ENCODE measurements at regions not wholly inside any gene's neighbourhood (a gene's known extent, or its start where the extent isn't known, plus 50 kb on each side); places are given as distances from the start of the nearest gene placed in this dataset.
A peak's percentile ranks its signal among the peaks of the same experiment; 100 is the strongest.

DNA sequence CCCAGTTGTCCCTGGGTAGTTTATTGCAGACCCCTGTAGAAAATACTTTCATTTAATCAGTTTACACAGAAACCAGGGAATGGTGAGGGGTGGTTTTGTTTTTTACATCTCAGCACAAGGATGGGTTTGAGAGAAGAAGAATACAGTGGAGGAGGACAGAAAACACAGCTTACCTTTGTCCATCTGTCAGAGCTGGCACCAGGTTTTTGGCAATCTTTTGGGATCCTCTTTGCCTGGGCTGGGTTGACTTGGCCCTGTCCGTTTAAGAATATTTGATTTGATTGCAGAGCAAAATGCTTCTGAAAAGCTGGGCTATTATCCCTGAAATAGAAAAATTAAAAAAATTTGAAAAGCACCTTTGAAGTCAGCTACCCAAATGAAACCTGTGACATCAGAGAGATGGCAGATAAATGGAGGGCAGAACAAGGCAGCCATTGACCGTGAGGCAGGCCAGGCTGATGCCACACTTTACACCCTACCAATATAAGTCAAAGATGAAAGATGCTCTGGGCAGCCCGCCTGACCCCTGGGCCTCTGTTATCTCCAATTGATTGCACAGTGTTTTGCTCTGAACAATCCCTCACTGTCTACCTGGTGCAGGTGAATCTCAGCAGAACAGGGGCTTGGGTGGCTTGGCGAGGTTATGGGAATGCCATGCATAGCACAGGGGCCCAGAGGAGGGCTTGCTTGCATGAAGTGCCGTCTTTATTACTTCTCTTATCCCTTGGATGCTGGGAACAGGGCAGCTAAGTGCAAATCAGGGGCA, 218.8 kb downstream of the LMX1A start:
- H3K9me3 ChIP-seq: no peaks in the 10 kb centered on the region
- H3K27ac ChIP-seq: no peak overlapping the region
- no peak for TF ChIP-seq EP300 (IDR thresholded peaks at IDR 0.05)
- no peak for TF ChIP-seq POLR2AphosphoS5 (IDR thresholded peaks at IDR 0.05)
- TF ChIP-seq POLR2A (IDR thresholded peaks at IDR 0.05): no peak
- TF ChIP-seq, protein P1, sequence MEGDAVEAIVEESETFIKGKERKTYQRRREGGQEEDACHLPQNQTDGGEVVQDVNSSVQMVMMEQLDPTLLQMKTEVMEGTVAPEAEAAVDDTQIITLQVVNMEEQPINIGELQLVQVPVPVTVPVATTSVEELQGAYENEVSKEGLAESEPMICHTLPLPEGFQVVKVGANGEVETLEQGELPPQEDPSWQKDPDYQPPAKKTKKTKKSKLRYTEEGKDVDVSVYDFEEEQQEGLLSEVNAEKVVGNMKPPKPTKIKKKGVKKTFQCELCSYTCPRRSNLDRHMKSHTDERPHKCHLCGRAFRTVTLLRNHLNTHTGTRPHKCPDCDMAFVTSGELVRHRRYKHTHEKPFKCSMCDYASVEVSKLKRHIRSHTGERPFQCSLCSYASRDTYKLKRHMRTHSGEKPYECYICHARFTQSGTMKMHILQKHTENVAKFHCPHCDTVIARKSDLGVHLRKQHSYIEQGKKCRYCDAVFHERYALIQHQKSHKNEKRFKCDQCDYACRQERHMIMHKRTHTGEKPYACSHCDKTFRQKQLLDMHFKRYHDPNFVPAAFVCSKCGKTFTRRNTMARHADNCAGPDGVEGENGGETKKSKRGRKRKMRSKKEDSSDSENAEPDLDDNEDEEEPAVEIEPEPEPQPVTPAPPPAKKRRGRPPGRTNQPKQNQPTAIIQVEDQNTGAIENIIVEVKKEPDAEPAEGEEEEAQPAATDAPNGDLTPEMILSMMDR (IDR thresholded peaks at IDR 0.05): no peak
- DNase-seq (no peak), ATAC-seq (ENCODE audit: low FRiP score in 2 of 2) (no peak)
- H3K36me3 ChIP-seq: no peaks in the 10 kb centered on the region
- H3K4me3 ChIP-seq: no peak overlapping the region
- WGBS, 2 donors: 66 to 70% methylated on average over 5 of the region's 5 CpGs
- no peaks in the 10 kb centered on the region for H3K4me1 ChIP-seq
- no peaks in the 10 kb centered on the region for H3K27me3 ChIP-seq

DNA sequence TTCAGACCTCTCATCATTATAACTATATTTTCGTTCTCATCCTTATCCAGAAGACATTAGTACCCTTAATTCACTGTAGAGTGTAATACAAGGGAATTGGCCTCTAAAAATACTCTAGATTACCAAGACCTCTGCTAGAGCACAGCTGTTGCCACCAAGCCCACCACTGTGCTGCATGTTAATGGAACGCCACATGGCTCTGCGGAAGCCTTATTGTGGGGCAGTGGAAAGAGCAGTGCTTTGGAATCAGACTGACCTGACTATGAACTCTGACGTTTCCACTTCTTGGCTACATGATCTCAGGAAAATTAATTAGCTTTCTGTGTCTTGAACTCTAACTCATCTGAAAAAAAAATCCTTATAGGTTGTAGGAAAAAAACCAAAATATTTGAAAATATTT, 222.1 kb downstream of the LMX1A start:
- DNase-seq (no peak), ATAC-seq (ENCODE audit: low FRiP score in 2 of 2) (no peak)
- Histone ChIP-seq H3K9me3 (no peaks in the 10 kb centered on the region), H3K36me3 (no peaks in the 10 kb centered on the region), H3K27me3 (no peaks in the 10 kb centered on the region), H3K4me3 (no peak overlapping the region), H3K27ac (no peak overlapping the region), H3K4me1 (no peaks in the 10 kb centered on the region)
- WGBS, 2 donors: 64 to 70% methylated on average over 4 of the region's 4 CpGs
- TF ChIP-seq POLR2A (IDR thresholded peaks at IDR 0.05): no peak
- TF ChIP-seq, protein P1 (IDR thresholded peaks at IDR 0.05): no peak
- TF ChIP-seq EP300 (IDR thresholded peaks at IDR 0.05): no peak
- no peak for TF ChIP-seq POLR2AphosphoS5 (IDR thresholded peaks at IDR 0.05)

DNA sequence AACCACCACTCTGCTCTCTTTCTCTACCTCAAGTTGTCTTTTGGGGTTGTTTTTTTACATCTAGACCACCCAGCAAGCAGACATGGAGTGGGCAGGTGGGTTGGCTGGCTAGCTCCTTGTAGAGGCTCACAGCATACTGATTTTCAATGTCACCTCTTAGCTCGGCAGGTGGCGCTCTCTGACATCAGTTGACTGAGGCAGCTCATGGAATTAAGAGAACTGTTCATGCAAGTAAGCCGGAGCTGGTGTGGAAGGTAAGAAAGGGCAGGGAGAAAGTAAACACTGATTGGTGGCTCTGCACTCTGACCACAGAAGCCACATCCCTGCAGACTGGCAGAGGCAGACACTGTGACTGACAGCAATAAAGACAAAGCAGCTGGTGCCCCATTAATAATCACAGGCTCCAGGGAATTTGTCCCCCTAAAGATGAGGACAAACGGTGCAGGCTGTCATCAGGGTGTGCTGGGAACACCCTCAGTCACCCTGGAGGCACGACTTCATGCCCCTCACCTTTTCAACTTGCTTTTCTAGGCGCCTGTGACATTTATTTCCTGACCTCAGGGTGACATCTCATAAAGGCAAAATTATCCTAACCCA, 226.8 kb downstream of the LMX1A start:
- no peak for TF ChIP-seq EP300 (IDR thresholded peaks at IDR 0.05)
- TF ChIP-seq POLR2A (IDR thresholded peaks at IDR 0.05): no peak
- TF ChIP-seq, protein P1 (IDR thresholded peaks at IDR 0.05): peak in 4 of 6 experiments; percentile 19 to 33 (median 28)
- no peak for TF ChIP-seq POLR2AphosphoS5 (IDR thresholded peaks at IDR 0.05)
- ATAC-seq (ENCODE audit: low FRiP score in 2 of 2) (peak in 1 of 2 donors; percentile 40), DNase-seq (peak in 1 of 2 donors; percentile 61)
- Histone ChIP-seq H3K9me3 (no peaks in the 10 kb centered on the region), H3K27me3 (no peaks in the 10 kb centered on the region), H3K27ac (no peak overlapping the region), H3K4me1 (no peaks in the 10 kb centered on the region), H3K4me3 (no peak overlapping the region), H3K36me3 (no peaks in the 10 kb centered on the region)
- WGBS, 2 donors: 9 to 11% methylated on average over 6 of the region's 6 CpGs

DNA sequence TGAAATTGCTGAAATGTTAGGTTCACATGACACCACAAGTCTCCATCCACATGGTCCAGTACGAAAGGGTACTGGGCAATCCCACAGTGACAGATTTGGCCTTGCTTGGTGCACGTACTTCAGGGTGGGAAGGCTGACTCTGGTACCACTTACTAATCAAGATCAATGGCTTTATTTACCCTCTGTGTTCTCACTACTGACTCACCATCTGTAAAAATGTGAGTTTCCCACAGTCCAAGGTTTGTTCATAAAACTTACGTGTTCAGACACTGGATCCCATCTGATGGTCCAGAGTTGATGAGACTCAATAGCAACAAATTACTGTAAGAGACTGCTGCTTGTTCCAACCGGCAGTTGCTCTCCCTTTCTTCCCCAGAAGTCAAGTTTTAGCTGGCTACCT, 231.7 kb downstream of the LMX1A start:
- ATAC-seq (ENCODE audit: low FRiP score in 2 of 2): no peak
- 76 to 82% methylated on average over 4 of the region's 4 CpGs for WGBS, 2 donors
- DNase-seq: no peak
- no peaks in the 10 kb centered on the region for H3K27me3 ChIP-seq
- TF ChIP-seq, protein P1 (IDR thresholded peaks at IDR 0.05): no peak
- no peak for TF ChIP-seq POLR2A (IDR thresholded peaks at IDR 0.05)
- H3K9me3 ChIP-seq: no peaks in the 10 kb centered on the region
- H3K27ac ChIP-seq: no peak overlapping the region
- H3K36me3 ChIP-seq: no peaks in the 10 kb centered on the region
- no peak overlapping the region for H3K4me3 ChIP-seq
- peaks cover 0 to 2% (median 0%) of the 10 kb centered on the region in 4 donors for H3K4me1 ChIP-seq
